Kidney (tissue), 13 donors: ENCODE measurements at regions not wholly inside any gene's neighbourhood (a gene's known extent, or its start where the extent isn't known, plus 50 kb on each side); places are given as distances from the start of the nearest gene placed in this dataset.

Experiments used
- DNase-seq, 5 donors: peaks; one replicate each; pipeline ENCODE4 v3.0.0-alpha.2; 2013 to 2020
- FAIRE-seq: peaks from 2 replicates; lab custom pipeline; 2012; peaks lifted over from hg19 to GRCh38; lab: Jason Lieb, UNC
- H3K27ac ChIP-seq, 2 donors: one replicate each; pipeline ENCODE4 v1.7.0; 2013; ENCODE audit warnings: low read depth in 2 of 2, low read length in 2 of 2, inconsistent platforms in 1 of 2
- H3K27me3 ChIP-seq: one replicate; pipeline ENCODE4 v1.7.1; 2013; ENCODE audit warnings: low read length, inconsistent platforms; ENCODE audit not compliant: control insufficient read depth, insufficient read depth
- H3K36me3 ChIP-seq, 3 donors: one replicate each; pipeline versions ENCODE4 v1.7.0 to v1.7.1; 2013; ENCODE audit warnings: low read length in 3 of 3, control low read depth in 1 of 3, inconsistent platforms in 1 of 3; ENCODE audit not compliant: insufficient read depth in 3 of 3, control insufficient read depth in 2 of 3
- H3K4me1 ChIP-seq, 3 donors: one replicate each; pipeline versions ENCODE4 v1.7.0 to v1.7.1; 2013; ENCODE audit warnings: low read length in 3 of 3, inconsistent platforms in 1 of 3, low read depth in 1 of 3; ENCODE audit not compliant: control insufficient read depth in 2 of 3, insufficient read depth in 2 of 3
- H3K4me3 ChIP-seq, 3 donors: one replicate each; pipeline versions ENCODE4 v1.7.0 to v1.8.1; 2013; ENCODE audit warnings: low read length in 3 of 3, control low read depth in 1 of 3, inconsistent platforms in 1 of 3
- H3K9ac ChIP-seq, 3 donors: one replicate each; pipeline versions ENCODE4 v1.7.0 to v1.7.1; 2013; ENCODE audit warnings: low read length in 3 of 3, control low read depth in 1 of 3, inconsistent platforms in 1 of 3
- H3K9me3 ChIP-seq, 3 donors: one replicate each; pipeline versions ENCODE4 v1.7.0 to v1.7.1; 2013; ENCODE audit warnings: low read length in 3 of 3, control low read depth in 1 of 3, inconsistent platforms in 1 of 3; ENCODE audit not compliant: control insufficient read depth in 2 of 3, insufficient read depth in 1 of 3
- CTCF ChIP-seq: IDR thresholded peaks from 3 replicates; pipeline ENCODE4 v1.5.1; 2012; ENCODE audit warnings: mild to moderate bottlenecking, moderate library complexity, borderline replicate concordance; ENCODE audit not compliant: insufficient read depth; ENCODE audit errors: extremely low read depth
- intact Hi-C: fragments of 100-400 bp; cut with DNase I; formaldehyde crosslinking; loops from one replicate; pipeline ENCODE4 v1.11.1; 2022
- donor health status: control.
- donor health status: control.
- donor health status: control.
- donor health status: control.
- donor health status: control.
- donor health status: DM: yes; HTN: yes; CAD: no.
- donor health status: Normal renal cell carcinoma (clear cell type).

GRCh38 chr17:68175905-68176304, 71.9 kb upstream of the AMZ2 start:
- Histone ChIP-seq H3K4me3 (no peak overlapping the region), H3K9ac (no peak overlapping the region), H3K4me1 (no peaks in the 10 kb centered on the region), H3K36me3 (no peaks in the 10 kb centered on the region), H3K9me3 (no peaks in the 10 kb centered on the region), H3K27ac (no peak overlapping the region), H3K27me3 (no peaks in the 10 kb centered on the region)
- intact Hi-C loops: no loop called here
- FAIRE-seq: no peak
- TF ChIP-seq CTCF: no peak
- no peak for DNase-seq

- intact Hi-C loops: no loop called here
- FAIRE-seq (no peak), DNase-seq (peak in 1 of 5 donors; percentile 34)
- H3K9me3 ChIP-seq: no peaks in the 10 kb centered on the region
- no peak overlapping the region for H3K27ac ChIP-seq
- no peaks in the 10 kb centered on the region for H3K36me3 ChIP-seq
- H3K27me3 ChIP-seq: no peaks in the 10 kb centered on the region
- no peaks in the 10 kb centered on the region for H3K4me1 ChIP-seq
- no peak overlapping the region for H3K4me3 ChIP-seq
- no peak overlapping the region for H3K9ac ChIP-seq
- no peak for TF ChIP-seq CTCF
These were observed 71.1 kb upstream of the AMZ2 start for GRCh38 chr17:68176718-68177117.

- Histone ChIP-seq H3K27ac (no peak overlapping the region), H3K4me3 (no peak overlapping the region), H3K9me3 (no peaks in the 10 kb centered on the region), H3K27me3 (no peaks in the 10 kb centered on the region), H3K9ac (no peak overlapping the region), H3K36me3 (no peaks in the 10 kb centered on the region), H3K4me1 (no peaks in the 10 kb centered on the region)
- no peak for FAIRE-seq
- no peak for DNase-seq
- TF ChIP-seq CTCF: no peak
- intact Hi-C loops: no loop called here
These were observed 69.0 kb upstream of the AMZ2 start for GRCh38 chr17:68178831-68179230.

GRCh38 chr17:68179236-68179925, 68.5 kb upstream of the AMZ2 start:
- no peaks in the 10 kb centered on the region for H3K9me3 ChIP-seq
- DNase-seq: no peak
- TF ChIP-seq CTCF: no peak
- no peaks in the 10 kb centered on the region for H3K27me3 ChIP-seq
- no peak overlapping the region for H3K9ac ChIP-seq
- intact Hi-C loops: no loop called here
- no peaks in the 10 kb centered on the region for H3K36me3 ChIP-seq
- no peaks in the 10 kb centered on the region for H3K4me1 ChIP-seq
- H3K4me3 ChIP-seq: no peak overlapping the region
- no peak overlapping the region for H3K27ac ChIP-seq
- FAIRE-seq: no peak
